NCI-H748 treated with DMSO at 0.1 percent for 48 hours (cell line): ENCODE measurements at regions not wholly inside any gene's neighbourhood (a gene's known extent, or its start where the extent isn't known, plus 50 kb on each side); places are given as distances from the start of the nearest gene placed in this dataset.
"Not testable (repeated sequence)": the region's sequence is repeated elsewhere in the genome, so short reads cannot be mapped to it uniquely, and the experiment has no call there.

Experiments used
- DNase-seq: peaks from one replicate; lab custom pipeline; 2025; lab: John Stamatoyannopoulos, UW

DNA sequence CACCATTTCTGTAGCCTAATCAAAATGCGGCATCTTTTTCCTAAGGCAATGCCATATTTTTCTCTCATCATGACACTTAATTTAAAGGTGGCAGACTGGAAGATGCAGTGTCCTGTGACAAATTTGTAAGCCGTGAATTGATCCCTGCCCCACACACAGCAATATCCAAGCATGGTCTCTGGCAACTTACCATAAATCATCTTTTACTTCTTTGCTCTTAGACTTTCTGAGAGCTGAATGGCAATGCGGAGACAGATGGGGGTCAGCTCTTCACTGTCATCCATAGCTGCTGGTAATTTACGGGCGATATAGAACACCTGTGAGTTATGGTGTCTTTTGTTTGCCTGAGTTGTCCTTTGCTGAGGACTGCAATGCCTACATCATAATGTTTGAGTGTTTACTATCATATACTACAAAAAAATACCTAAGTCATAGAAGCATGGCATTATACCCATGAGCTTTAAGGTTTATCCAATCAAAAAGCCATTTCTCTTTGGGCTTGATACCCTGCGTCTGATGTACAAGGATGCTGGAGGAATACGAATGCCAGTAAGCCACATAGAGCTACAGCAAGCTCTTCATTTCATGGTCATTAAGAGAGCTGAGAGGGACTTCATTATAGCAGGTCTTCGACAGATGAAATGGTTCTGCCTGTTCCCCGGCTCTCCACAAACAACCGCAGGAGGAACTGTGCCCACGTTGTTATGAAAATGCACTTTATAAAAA is 148.1 kb downstream of the TRIML1 start:
- no peak for DNase-seq

DNA sequence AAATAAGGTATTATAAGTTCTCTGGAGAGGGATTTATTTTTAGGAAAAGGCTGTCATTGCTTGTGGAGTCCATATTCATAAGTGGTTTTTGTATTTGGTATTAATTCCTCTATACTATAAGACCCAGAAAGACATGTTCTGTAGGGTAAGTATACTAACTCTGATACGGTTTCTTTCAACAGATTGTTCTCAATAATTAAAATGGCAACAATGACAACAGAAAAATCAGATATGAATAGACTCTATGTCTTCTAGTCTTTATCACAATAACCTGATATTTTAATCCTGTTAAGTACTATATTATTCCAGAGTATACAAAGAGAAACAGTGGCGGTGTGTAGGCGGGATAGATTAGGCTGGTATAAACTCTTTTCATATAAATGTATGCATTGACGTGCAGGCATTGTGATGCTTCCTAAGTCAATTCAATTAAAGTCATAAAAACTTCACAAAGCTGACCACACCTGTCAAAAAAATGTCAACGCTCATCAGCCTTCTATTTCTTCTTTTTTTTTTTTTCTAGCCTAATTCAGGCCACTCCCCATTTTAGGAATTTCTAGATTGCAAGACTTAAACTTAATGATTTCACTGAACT is 150.4 kb downstream of the TRIML1 start:
- DNase-seq = no peak

DNA sequence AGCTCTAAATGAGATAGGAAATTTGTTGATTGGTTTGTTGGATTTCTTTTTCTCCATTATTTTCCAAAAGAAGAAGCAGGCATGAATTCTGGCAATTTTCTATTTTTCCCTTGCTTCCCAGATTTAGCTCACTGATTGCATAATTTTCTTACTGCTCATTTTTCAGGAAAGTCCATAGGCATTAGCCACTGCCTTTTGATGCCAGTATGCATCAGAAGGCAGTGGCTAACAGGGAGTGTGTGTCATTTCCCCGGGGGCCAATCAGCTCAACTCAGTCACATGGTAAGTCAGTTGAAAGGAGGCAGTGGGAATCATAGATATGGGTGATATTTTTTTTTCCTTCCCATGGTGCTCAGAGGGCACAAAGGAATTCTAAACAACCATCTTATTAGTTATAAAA is 156.7 kb downstream of the TRIML1 start:
- no peak for DNase-seq

DNA sequence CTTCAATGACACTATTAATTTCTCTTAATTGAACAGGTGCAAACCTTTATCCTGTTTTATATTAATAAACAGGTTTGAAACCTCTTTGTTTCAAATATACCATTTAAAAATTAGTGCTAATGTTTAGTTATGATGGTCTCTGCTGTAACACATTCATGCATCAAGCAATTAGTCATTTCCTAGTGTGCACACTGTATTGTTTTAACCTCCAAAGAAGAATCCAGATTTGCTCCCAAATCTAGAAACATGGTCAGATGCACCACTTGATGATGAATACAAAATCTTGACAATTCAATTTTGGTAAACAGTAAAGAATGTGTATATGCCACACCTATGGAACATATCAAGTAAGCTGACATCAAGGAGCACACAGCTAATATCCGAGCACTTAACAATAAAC is 157.1 kb downstream of the TRIML1 start:
- DNase-seq = no peak

DNA sequence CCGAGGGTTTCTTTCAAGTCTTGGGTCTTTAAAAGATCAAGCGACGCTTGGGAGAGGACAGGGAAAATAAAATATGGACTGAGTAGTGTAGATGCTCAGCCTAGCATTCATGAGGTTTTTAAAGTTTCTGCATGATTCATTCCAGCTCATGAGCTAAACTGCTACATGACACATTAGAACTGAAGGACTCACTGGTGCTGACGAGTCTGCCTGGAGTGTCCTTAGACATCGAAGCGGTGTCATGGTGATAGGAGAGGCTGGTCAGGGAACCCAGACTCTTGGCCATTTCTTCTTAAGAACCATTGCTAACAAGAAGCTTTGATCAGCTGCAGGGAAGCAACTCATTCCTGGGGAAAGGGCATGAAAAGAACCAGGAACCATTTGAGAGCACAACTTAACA is 158.6 kb downstream of the TRIML1 start:
- no peak for DNase-seq

DNA sequence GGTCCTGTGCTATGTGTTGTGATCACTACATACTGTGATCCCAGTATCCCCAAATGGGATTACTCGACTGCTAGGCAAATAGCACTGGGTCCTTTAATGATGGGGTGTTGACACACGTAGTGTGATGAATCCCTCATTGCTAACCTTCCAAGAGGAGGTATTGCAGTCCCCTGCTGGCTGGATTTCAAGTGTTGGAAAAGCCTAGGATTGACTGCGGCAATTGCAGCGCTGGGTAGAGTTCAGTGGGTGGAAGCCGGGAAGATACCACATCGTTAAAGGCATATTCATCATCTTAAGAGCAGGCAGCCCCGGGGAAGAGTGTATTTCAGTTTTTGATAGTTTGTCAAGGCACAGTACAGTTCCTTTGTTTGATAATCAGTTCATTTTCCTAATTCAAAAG is 159.9 kb downstream of the TRIML1 start:
- DNase-seq = peak; percentile 18

DNA sequence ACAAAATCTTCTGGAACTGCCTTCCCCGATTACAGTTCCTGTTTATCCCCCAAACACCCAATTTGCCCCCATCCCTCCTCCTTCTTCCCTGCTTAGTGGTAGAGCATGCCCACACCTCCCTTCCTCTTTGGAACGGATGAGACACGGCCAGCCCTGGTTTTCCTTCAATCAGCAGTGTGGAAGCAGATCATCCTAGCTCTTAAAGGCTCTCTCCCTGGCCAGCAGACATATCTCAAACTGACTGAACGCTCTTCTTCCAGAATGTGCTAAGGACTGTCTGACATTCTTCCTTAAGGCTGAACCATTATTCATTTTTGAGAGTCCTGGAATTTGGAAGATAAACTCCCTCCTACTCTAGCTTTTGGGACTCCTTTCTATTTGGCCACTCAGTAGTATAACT is 161.1 kb downstream of the TRIML1 start:
- no peak for DNase-seq

DNA sequence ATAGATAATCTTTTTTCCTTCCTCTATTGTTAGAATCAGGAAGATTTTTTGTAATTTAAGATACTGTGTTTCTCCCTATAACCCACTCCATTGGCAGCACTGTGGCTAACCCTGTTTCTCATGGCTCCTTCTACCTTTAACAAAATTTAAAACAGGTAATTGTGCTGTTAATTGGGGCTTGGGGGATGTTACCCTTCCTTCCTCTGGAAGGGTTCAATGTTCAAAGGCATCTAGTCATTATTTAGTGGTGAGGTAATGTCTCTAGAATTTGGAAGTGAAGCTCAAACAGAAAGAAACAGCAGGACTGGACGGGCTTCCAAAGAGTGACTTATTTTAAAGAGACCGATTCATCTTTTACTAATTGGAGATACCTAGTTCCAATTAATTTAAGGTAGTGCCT is 166.4 kb downstream of the TRIML1 start:
- no peak for DNase-seq

DNA sequence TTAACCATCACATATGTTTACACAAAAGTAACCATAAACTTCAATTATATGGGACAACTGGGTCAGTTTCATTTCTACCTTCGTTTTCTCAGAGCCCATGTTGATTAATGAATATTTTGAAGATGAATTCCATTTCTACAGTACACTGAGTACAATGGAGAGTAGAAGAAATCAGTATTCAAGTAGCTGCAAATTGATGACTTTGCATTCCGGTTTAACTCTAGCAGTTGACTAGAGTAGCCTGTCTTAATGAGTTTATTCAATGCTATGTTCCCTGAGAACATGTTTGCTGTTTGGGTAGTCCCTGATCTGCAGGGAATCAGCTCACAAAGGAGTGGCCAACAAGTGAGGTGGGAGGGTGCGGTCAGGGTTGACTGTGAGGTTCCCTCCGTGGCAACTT is 168.3 kb downstream of the TRIML1 start:
- DNase-seq = no peak

DNA sequence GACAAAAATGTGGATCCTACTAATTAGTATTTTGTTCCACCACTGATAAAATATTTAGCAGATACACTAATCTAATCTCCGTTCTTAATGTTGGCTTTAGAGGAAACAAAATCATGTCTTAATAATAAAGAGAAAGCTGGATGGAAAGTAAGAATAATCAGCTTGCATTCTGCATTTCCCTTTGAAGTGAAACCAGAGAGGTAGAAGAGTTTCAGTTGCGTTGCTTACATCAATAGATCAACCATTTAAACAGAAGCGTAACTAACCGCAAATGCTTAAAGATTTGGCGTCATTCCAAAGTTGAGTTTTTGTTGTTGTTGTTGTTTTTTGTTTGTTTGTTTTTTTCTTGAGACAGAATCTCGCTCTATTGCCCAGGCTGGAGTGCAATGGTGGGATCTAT is 168.9 kb downstream of the TRIML1 start:
- no peak for DNase-seq

DNA sequence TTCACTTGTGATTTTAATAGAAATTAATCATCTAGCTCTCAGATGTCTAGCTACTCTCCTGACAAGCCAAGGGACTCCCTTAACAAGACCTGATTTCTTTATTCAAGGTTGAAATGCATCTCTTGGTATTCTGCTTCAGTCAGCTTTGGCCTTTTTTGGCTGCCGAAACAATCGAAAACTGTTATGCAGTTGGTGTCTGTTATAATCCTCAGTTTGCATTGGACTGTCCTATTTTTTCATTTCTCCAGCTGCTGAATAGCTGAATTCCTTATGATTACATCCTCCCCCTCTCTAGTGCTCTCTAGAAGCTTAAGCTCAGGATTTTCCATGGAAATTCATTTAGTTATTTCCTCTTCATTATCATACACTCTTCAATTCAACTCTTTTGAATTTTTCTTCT is 177.2 kb downstream of the TRIML1 start:
- DNase-seq = no peak

DNA sequence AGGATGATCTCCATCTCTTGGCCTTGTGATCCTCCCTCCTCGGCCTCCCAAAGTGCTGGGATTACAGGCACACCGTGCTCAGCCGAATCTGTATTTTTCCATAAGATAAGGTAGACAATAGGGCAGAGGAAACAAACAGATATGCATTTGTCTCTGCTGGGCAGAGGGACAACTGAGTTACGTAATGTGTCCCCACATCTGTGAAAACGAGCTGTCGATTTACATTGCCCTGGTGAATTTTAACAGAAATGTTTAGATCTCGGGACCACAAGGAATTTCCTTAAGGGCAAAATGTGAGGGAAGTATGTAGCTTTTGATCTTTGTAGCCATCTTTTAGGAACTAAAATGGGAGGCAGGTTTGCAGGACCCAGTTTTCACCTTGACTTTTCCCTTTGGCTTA is 189.7 kb downstream of the TRIML1 start:
- DNase-seq = no peak

DNA sequence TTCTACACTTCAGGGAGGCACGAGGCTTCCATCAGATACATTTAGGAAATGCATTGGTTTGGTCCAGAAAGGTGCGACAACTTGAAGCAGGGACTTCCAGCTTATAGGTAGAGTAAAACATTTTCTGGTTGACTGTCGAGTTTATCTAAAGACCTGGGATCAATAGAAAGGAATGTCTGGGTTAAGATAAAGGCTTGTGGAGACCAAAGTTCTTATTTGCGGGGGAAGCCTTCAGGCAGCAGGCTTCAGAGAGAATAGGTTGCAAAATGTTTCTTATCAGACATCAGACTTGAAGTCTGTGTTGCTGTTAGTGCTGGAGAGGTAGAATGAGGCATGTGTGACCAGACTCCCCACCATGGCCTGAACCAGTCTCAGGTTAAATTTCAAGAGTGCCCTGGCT is 190.3 kb downstream of the TRIML1 start:
- DNase-seq = no peak

DNA sequence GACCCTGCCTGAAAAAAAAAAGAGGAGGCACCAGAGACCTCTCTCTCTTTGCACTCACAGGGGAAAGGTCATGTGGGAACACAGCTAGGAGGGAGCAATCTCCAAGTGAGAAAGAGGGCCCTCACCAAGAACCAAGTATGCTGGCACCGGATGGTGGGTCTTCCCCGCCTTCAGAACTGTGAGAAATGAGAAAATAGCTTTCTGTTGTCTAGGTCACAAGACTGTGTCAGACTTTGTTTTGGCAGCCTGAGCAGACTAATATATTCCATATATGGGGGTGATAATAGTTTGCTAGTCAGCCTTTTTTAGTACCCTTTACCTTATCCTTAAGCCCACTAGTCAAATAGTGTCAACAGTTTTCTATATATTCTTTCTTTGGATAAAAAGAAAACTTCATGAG is 193.0 kb downstream of the TRIML1 start:
- no peak for DNase-seq

DNA sequence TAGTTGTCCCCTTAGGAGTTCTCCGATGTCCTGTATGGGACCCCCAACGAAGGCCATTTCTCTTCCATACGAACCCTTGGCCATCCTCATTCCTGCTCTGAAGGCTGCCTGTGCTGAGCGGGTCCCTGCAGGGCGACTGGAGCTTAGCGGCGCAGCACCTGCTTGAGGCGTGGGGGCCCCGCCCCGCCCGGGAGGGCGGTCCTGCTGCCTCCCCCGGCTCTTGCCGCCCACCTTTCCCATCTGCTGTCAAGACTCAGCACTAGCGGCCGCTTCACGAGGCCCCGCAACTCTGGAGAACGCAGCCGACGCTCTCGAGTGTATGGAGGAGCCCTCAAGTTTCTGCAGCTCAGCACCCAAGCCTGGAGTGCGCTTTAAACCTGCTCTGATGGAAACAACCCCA is 197.7 kb downstream of the TRIML1 start:
- no peak for DNase-seq

DNA sequence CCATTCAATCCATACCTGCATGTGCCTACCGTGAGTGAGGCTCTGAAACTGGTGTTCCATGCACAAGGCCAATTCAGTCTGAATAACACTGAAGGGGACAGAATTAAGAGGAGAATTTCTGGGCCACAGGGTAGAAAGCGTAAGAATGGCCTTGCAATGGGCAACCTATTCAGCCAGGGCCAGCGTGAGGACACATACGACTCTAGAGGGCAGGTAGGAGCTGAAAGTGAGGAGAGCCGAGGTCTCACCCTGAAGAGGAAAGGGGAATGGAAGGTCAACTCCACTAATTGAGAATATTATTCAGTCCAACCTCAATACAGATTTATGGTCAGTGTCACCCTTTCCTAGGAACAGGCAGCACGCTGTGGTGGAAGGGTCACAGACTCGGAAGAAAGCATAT is 202.2 kb downstream of the TRIML1 start:
- no peak for DNase-seq

DNA sequence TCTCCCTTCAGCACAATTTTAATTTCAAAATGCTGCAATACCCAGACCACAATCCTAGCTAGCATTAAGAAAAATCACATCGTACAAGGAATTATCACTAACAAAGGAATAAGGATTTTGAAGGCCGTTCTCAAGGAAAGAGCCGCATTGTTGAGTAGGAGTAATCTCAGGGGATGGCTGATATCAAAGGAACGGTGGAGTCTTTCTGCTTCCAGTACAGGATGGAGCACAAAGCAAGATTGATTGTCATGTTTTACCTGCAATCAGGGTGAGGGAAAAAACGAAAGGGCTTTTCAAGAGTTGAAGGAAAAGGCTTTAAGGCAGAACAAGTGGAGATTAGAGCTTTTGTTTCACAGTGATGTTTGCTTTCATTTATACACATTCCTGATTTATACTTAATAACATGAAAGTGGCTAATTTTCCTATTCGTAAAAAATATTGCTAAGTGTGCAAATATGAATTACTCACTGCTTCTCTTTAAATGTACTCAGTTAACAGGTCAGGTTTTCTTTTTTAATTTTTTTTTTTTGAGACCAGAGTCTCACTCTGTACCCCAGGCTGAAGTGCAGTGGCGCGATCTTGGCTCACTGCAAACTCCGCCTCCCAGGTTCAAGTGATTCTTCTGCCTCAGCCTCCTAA is 207.0 kb downstream of the TRIML1 start:
- no peak for DNase-seq

DNA sequence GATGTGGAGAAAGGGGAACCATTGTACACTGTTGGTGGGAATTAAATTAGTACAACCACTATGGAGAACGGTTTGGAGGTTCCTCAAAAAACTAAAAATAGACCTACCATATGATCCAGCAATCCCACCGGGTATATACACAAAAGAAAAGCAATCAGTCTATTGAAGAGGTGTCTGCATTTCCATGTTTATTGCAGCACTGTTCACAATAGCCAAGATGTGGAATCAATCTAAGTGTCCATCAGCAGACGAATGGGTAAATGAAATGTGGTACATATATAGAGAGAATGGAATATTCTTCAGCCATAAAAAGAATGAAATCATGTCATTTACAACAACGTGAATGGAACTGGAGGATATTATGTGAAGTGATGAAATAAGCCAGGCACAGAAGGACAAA is 208.1 kb downstream of the TRIML1 start:
- DNase-seq = no peak

DNA sequence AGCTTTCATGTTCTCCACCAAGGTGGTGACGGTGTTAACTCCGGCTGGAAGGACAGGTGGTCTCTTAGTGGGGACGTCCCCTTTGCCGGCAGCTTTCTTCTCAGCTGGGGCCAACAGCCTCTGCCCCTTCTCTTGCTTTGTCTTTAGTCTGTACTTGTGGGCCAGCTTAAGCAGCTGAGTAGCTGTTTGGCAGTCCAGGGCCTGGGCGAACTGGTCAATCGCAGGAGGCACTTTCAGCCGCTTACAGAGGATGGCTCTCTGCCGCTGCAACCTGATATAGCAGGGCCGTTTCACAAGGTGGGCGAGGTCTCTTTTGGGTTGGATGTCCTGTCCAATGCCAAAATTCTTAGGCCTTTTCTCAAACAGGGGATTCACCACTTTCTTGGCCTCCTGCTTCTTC is 210.3 kb downstream of the TRIML1 start:
- DNase-seq = not testable (repeated sequence)

DNA sequence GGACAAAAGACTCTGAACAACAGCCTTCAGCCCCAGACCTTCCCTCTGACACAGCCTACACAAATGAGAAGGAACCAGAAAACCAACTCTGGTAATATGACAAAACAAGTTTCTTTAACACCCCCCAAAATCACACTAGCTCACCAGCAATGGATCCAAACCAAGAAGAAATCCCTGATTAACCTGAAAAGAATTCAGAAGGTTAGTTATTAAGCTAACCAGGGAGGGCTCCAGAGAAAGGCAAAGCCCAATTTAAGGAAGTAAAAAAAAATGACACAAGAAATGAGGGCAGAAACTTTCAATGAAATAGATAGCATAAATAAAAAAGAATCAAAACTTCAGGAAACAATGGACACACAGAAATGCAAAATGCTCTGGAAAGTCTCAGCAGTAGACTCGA is 224.0 kb downstream of the TRIML1 start:
- DNase-seq = no peak

DNA sequence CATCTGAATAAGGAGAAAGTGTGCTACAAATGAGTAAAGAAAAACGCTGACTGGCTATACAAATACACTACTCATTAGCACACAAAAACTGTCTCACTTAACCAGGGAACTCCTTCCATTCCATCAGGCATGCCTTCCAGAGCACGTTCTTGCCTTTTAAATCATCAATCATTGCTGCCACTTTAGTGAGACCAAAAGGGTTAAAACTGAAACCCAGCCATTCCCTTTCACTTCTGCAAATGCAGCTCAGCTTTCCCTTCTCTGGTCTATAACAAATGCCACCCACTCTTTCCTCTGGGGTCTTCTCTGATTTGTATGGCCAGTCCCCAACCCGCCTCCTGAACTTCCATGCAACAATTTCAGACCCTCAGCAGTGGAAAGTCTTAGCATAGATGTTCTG is 231.5 kb downstream of the TRIML1 start:
- DNase-seq = no peak

DNA sequence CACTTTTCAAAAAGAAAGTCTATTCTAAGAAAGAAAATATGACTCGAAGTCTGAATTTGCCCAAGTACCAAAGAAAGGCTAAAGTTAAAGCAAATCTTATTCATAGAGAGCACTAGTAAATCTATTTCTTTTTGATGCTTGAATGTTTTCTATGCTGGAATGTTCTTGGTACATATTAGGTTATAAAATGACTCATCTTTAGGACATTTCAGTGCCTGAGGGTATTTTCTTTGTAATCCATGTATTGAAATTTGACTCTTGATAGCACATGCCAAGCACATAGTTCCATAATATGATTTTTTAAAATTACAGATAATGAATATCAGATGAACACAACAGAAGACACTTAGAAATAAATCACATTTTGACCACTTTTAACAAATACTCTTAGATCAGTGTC is 232.8 kb downstream of the TRIML1 start:
- DNase-seq = no peak

DNA sequence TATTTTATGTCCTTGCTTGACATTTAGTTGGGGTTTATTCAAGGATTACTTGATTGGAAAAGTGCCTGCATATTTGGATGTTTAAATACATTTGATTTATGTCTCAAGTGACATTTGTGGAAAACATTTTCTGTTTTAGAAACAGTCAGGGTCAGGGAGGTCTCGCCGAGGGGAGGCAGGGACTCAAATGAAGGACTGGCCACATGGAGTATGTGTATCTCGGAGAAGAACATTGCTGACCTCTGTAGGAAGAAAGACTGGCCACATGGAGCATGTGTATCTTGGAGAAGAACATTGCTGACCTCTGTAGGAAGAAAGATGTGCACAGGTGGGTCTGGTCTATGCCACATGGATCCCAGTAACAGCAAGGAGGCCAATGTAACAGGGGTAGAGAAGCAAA is 233.6 kb downstream of the TRIML1 start:
- DNase-seq = no peak

DNA sequence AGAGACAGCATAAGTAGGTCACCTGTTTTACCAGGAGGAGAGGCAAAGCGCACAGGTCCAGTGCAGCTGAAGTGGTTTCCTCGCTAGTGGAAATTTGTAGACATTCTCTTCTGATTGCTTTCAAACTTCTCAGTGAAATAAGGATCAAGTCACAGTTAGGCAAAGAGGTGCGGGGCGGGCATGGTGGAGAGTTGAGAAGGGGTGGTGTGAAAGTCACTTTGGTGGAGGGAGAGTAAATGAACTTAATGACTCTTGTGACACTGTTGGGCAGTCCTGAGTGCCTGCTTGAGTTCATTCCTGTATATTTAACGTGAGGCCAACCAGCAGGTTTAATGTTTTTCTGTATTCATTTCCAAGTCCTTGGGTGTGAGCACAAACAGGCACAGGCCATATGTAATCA is 235.6 kb downstream of the TRIML1 start:
- no peak for DNase-seq
